Colonic mucosa (tissue), 4 donors: ENCODE measurements at regions not wholly inside any gene's neighbourhood (a gene's known extent, or its start where the extent isn't known, plus 50 kb on each side); places are given as distances from the start of the nearest gene placed in this dataset.

Experiments used
- DNase-seq: peaks from one replicate; pipeline ENCODE4 v3.0.0-alpha.2; 2020
- H3K27ac ChIP-seq: fragments of 200-600 bp; one replicate; pipeline ENCODE4 v1.8.0; 2021
- H3K27me3 ChIP-seq: fragments of 200-600 bp; one replicate; pipeline ENCODE4 v1.8.0; 2021
- H3K36me3 ChIP-seq: fragments of 200-600 bp; one replicate; pipeline ENCODE4 v1.8.0; 2021
- H3K4me1 ChIP-seq: fragments of 200-600 bp; one replicate; pipeline ENCODE4 v1.8.0; 2021; ENCODE audit warnings: mild to moderate bottlenecking
- H3K4me3 ChIP-seq: fragments of 200-600 bp; one replicate; pipeline ENCODE4 v1.8.0; 2021
- H3K9ac ChIP-seq, 2 donors: one replicate each; pipeline ENCODE4 v1.7.0; 2013; ENCODE audit warnings: control low read depth in 2 of 2, low read depth in 2 of 2, low read length in 2 of 2
- H3K9me3 ChIP-seq: fragments of 200-600 bp; one replicate; pipeline ENCODE4 v1.8.0; 2021
- CTCF ChIP-seq: fragments of 200-600 bp; IDR thresholded peaks from one replicate; pipeline ENCODE4 v1.8.0; 2022; ENCODE audit warnings: antibody characterized with exemption, mild to moderate bottlenecking
- intact Hi-C: fragments of 100-400 bp; cut with DNase I; formaldehyde crosslinking; loops from one replicate; pipeline ENCODE4 v1.14.1; 2022
- donor health status: healthy.
- donor health status: DM: no; HTN: no; CAD: no.
- donor health status: DM: no; HTN: no; CAD: no.

DNA sequence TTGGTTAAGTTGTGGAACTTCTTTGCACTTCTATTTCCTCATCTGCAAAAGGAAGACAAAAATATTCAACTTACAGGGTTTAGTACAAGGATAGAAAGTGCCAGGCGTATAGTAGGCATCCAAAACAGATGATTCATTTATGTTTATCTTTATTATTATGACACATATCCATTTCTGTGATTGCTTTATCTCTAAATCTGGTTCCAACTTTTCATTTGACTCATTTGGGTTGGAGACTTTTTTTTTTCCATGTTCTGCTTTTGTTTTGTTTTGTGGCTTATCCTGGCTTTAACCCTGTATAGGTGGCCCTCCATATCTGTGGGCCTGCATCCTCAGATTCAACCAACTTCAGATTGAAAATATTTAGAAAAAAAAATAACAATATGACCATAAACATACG, 186.7 kb upstream of the SLC24A2 start:
- Histone ChIP-seq H3K4me3 (no peak overlapping the region), H3K36me3 (no peaks in the 10 kb centered on the region), H3K4me1 (no peaks in the 10 kb centered on the region), H3K27ac (no peak overlapping the region), H3K27me3 (no peaks in the 10 kb centered on the region), H3K9ac (no peak overlapping the region), H3K9me3 (no peaks in the 10 kb centered on the region)
- no peak for DNase-seq
- intact Hi-C loops, result no loop called here
- no peak for TF ChIP-seq CTCF

GRCh38 chr9:19969721-19970120, 180.9 kb upstream of the SLC24A2 start:
- intact Hi-C loops, result no loop called here
- Histone ChIP-seq H3K9ac (no peak overlapping the region), H3K4me3 (no peak overlapping the region), H3K4me1 (no peaks in the 10 kb centered on the region), H3K27ac (no peak overlapping the region), H3K27me3 (no peaks in the 10 kb centered on the region), H3K9me3 (no peaks in the 10 kb centered on the region), H3K36me3 (no peaks in the 10 kb centered on the region)
- no peak for TF ChIP-seq CTCF
- no peak for DNase-seq

DNA sequence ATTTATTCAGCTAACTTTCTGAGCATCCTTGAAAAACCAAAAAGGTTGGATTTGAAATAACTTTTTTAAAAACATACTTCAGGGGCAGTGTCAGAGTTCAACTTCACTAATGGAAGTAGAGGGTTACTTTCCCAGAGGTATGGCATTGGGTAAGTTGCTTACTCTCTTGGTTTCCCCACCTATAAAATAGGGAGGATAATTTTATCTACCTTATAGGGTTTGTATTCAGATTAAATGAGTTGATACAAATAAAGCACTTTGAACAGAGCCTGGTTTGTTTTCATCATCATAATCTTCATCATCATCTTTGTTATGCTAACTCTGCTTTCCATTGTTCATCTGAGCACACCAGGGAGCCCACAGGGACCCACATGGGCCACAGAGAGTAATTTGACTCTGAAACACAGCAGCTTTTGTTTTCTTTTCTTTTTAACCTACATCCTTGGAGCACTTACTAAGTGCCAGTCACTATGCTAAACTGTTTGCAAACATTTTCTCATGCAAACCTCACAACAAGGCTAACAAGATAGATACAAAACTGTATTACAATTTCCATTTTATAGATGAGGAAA, 179.1 kb upstream of the SLC24A2 start:
- no peaks in the 10 kb centered on the region for H3K27me3 ChIP-seq
- no peak for DNase-seq
- no peaks in the 10 kb centered on the region for H3K9me3 ChIP-seq
- no peaks in the 10 kb centered on the region for H3K4me1 ChIP-seq
- TF ChIP-seq CTCF, result no peak
- intact Hi-C loops, result no loop called here
- H3K36me3 ChIP-seq, result no peaks in the 10 kb centered on the region
- no peak overlapping the region for H3K9ac ChIP-seq
- H3K27ac ChIP-seq, result no peak overlapping the region
- no peak overlapping the region for H3K4me3 ChIP-seq

DNA sequence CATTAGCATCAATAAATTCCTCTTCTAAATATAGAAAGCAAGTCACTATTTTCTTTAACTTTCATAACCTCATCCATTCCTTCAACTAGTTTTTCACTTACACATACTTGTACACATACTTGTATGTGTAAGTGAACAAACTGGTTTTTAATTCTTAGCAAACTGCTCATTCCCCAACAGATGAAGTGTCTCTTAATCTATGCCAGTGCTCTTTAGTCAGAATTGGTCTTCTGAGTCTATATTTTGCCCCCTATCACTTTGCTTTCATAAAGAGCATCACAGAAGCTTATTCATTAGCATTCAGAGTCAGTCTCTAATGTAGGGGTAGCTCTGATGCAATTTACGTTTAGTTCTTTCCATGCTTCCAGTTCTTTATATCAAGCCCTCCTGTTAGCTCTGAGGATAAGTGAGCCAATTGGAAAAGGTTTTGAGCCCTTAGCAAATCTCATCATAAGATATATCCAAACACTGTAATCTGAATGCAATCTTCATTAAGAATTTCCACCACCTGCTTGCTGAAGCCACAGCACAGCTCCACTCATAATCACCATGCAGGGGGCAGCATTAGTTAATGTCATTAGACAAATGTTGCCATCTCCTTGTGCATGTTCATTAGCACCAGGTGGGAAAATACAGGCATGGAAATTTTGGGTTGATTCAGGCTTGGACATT, 178.5 kb upstream of the SLC24A2 start:
- H3K27me3 ChIP-seq, result no peaks in the 10 kb centered on the region
- H3K27ac ChIP-seq, result no peak overlapping the region
- H3K9ac ChIP-seq, result no peak overlapping the region
- H3K4me3 ChIP-seq, result no peak overlapping the region
- H3K36me3 ChIP-seq, result no peaks in the 10 kb centered on the region
- no peaks in the 10 kb centered on the region for H3K9me3 ChIP-seq
- intact Hi-C loops, result no loop called here
- H3K4me1 ChIP-seq, result no peaks in the 10 kb centered on the region
- DNase-seq, result no peak
- no peak for TF ChIP-seq CTCF

- H3K4me3 ChIP-seq, result no peak overlapping the region
- no peaks in the 10 kb centered on the region for H3K9me3 ChIP-seq
- H3K27me3 ChIP-seq, result no peaks in the 10 kb centered on the region
- intact Hi-C loops, result no loop called here
- no peak overlapping the region for H3K9ac ChIP-seq
- TF ChIP-seq CTCF, result no peak
- H3K36me3 ChIP-seq, result no peaks in the 10 kb centered on the region
- no peaks in the 10 kb centered on the region for H3K4me1 ChIP-seq
- no peak overlapping the region for H3K27ac ChIP-seq
- DNase-seq, result no peak
Measured at GRCh38 chr9:19965336-19965735, 176.5 kb upstream of the SLC24A2 start.
